SU-DHL-6 (cell line): ENCODE measurements at regions not wholly inside any gene's neighbourhood (a gene's known extent, or its start where the extent isn't known, plus 50 kb on each side); places are given as distances from the start of the nearest gene placed in this dataset.

ENCODE experiments used
- H2AFZ ChIP-seq: fragments of 200-600 bp; sonication (generic); 2 replicates; pipeline ENCODE4 v1.6.1; 2014; ENCODE audit warnings: low read depth, mild to moderate bottlenecking, moderate library complexity, mixed read lengths, antibody characterized with exemption, low read length; ENCODE audit not compliant: severe bottlenecking
- H3F3A ChIP-seq: fragments of 200-600 bp; shearing (Covaris generic); 2 replicates; pipeline ENCODE4 v1.6.0; 2016; ENCODE audit warnings: antibody characterized with exemption, mild to moderate bottlenecking; ENCODE audit not compliant: insufficient read depth
- H3K27ac ChIP-seq: fragments of 200-600 bp; sonication (generic); 2 replicates; pipeline ENCODE4 v1.5.1; 2016; ENCODE audit warnings: low read depth, mild to moderate bottlenecking, low read length, moderate library complexity, mixed read lengths
- H3K27me3 ChIP-seq: fragments of 200-600 bp; sonication (generic), shearing (Covaris generic); 2 replicates; pipeline ENCODE4 v1.6.0; 2014; ENCODE audit warnings: mild to moderate bottlenecking, low read length
- H3K36me3 ChIP-seq: fragments of 200-600 bp; sonication (generic); 2 replicates; pipeline ENCODE4 v1.6.1; 2014; ENCODE audit warnings: mild to moderate bottlenecking, low read length, mixed read lengths
- H3K4me2 ChIP-seq: fragments of 300-600, 200-600 bp; shearing (Covaris generic), sonication (generic); 2 replicates; pipeline ENCODE4 v1.6.0; 2014; ENCODE audit warnings: low read length, low read depth, mild to moderate bottlenecking; ENCODE audit not compliant: poor library complexity, severe bottlenecking
- H3K4me3 ChIP-seq: fragments of 200-600 bp; sonication (generic); 2 replicates; pipeline ENCODE4 v1.5.1; 2014; ENCODE audit warnings: antibody characterized with exemption, low read length, mild to moderate bottlenecking, mixed read lengths; ENCODE audit not compliant: insufficient read depth, poor library complexity, severe bottlenecking
- H3K79me2 ChIP-seq: fragments of 200-600 bp; sonication (generic); 2 replicates; pipeline ENCODE4 v1.6.1; 2014; ENCODE audit warnings: mild to moderate bottlenecking, low read length, moderate library complexity; ENCODE audit not compliant: insufficient read depth
- H3K9ac ChIP-seq: fragments of 200-600 bp; sonication (generic); 2 replicates; pipeline ENCODE4 v1.7.0; 2014; ENCODE audit warnings: mild to moderate bottlenecking, low read length
- H3K9me2 ChIP-seq: fragments of 200-600 bp; sonication (generic); replicated peaks from 2 replicates; pipeline ENCODE4 v1.6.1; 2014; ENCODE audit warnings: low read length; ENCODE audit not compliant: insufficient read depth
- H3K9me3 ChIP-seq: fragments of 200-600 bp; sonication (generic); 2 replicates; pipeline ENCODE4 v1.6.1; 2014; ENCODE audit warnings: low read length, mixed read lengths; ENCODE audit not compliant: insufficient read depth
- H4K20me1 ChIP-seq: fragments of 200-600 bp; sonication (generic); 2 replicates; pipeline ENCODE4 v1.6.1; 2014; ENCODE audit warnings: low read depth, mild to moderate bottlenecking, antibody characterized with exemption, low read length, moderate library complexity, mixed read lengths
- EZH2phosphoT487 ChIP-seq: fragments of 200-600 bp; sonication (generic), shearing (Covaris generic); conservative IDR thresholded peaks from 2 replicates; pipeline ENCODE4 v1.6.1; 2018; ENCODE audit warnings: mild to moderate bottlenecking, antibody characterized with exemption, low read length, moderate library complexity, mixed read lengths
- TF ChIP-seq, protein P1 (sequence below): fragments of 200-600 bp; sonication (generic); IDR thresholded peaks from one replicate; pipeline ENCODE4 v1.5.1; 2017; ENCODE audit warnings: antibody characterized with exemption, mild to moderate bottlenecking, low read length, moderate library complexity; ENCODE audit not compliant: insufficient read depth, poor library complexity, severe bottlenecking

GRCh38 chr15:89412905-89413411 lies 78.3 kb upstream of the POLG start:
- Histone ChIP-seq H2AFZ (no peak overlapping the region), H3K36me3 (no peaks in the 10 kb centered on the region), H4K20me1 (no peaks in the 10 kb centered on the region), H3K4me2 (no peak overlapping the region), H3K4me3 (no peak overlapping the region), H3K79me2 (no peaks in the 10 kb centered on the region), H3K9me2 (no peaks in the 10 kb centered on the region), H3K9ac (no peak overlapping the region), H3K27ac (no peak overlapping the region), H3K9me3 (no peaks in the 10 kb centered on the region), H3F3A (no peaks in the 10 kb centered on the region), H3K27me3 (no peaks in the 10 kb centered on the region)
- no peak for TF ChIP-seq EZH2phosphoT487
- TF ChIP-seq, protein P1, sequence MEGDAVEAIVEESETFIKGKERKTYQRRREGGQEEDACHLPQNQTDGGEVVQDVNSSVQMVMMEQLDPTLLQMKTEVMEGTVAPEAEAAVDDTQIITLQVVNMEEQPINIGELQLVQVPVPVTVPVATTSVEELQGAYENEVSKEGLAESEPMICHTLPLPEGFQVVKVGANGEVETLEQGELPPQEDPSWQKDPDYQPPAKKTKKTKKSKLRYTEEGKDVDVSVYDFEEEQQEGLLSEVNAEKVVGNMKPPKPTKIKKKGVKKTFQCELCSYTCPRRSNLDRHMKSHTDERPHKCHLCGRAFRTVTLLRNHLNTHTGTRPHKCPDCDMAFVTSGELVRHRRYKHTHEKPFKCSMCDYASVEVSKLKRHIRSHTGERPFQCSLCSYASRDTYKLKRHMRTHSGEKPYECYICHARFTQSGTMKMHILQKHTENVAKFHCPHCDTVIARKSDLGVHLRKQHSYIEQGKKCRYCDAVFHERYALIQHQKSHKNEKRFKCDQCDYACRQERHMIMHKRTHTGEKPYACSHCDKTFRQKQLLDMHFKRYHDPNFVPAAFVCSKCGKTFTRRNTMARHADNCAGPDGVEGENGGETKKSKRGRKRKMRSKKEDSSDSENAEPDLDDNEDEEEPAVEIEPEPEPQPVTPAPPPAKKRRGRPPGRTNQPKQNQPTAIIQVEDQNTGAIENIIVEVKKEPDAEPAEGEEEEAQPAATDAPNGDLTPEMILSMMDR = no peak

GRCh38 chr15:89410039-89410435 lies 75.4 kb upstream of the POLG start:
- Histone ChIP-seq H3K27ac (no peak overlapping the region), H3K36me3 (no peaks in the 10 kb centered on the region), H3K27me3 (no peaks in the 10 kb centered on the region), H3K9ac (no peak overlapping the region), H3K9me3 (no peaks in the 10 kb centered on the region), H3K9me2 (no peaks in the 10 kb centered on the region), H3K79me2 (no peaks in the 10 kb centered on the region), H2AFZ (no peak overlapping the region), H3K4me2 (no peak overlapping the region), H4K20me1 (no peaks in the 10 kb centered on the region), H3F3A (no peaks in the 10 kb centered on the region), H3K4me3 (no peak overlapping the region)
- no peak for TF ChIP-seq EZH2phosphoT487
- TF ChIP-seq, protein P1 = no peak

- H2AFZ ChIP-seq = no peak overlapping the region
- H3K79me2 ChIP-seq = no peaks in the 10 kb centered on the region
- no peaks in the 10 kb centered on the region for H4K20me1 ChIP-seq
- no peaks in the 10 kb centered on the region for H3F3A ChIP-seq
- no peaks in the 10 kb centered on the region for H3K9me3 ChIP-seq
- TF ChIP-seq, protein P1 = no peak
- TF ChIP-seq EZH2phosphoT487 = no peak
- H3K4me2 ChIP-seq = no peak overlapping the region
- no peaks in the 10 kb centered on the region for H3K9me2 ChIP-seq
- no peak overlapping the region for H3K4me3 ChIP-seq
- H3K27me3 ChIP-seq = no peaks in the 10 kb centered on the region
- H3K36me3 ChIP-seq = no peaks in the 10 kb centered on the region
- H3K9ac ChIP-seq = no peak overlapping the region
- H3K27ac ChIP-seq = no peak overlapping the region
Measured at GRCh38 chr15:89409184-89410038, 74.8 kb upstream of the POLG start.
